Brain microvascular endothelial cell (primary cell): ENCODE measurements at regions not wholly inside any gene's neighbourhood (a gene's known extent, or its start where the extent isn't known, plus 50 kb on each side); places are given as distances from the start of the nearest gene placed in this dataset.
A peak's percentile ranks its signal among the peaks of the same experiment; 100 is the strongest.

Experiments
- DNase-seq: peaks from one replicate; pipeline ENCODE4 v3.0.0-alpha.2; 2020
- H3K27ac ChIP-seq: fragments of 250-450 bp; sonication (Bioruptor Pico); 2 replicates; pipeline ENCODE4 v1.5.1; 2020; ENCODE audit warnings: mild to moderate bottlenecking, moderate library complexity
- H3K27me3 ChIP-seq: fragments of 250-450 bp; sonication (Bioruptor Pico); replicated peaks from 2 replicates; pipeline ENCODE4 v1.5.1; 2020; ENCODE audit warnings: mild to moderate bottlenecking
- H3K36me3 ChIP-seq: fragments of 250-450 bp; sonication (Bioruptor Pico); replicated peaks from 2 replicates; pipeline ENCODE4 v1.5.1; 2020; ENCODE audit warnings: mild to moderate bottlenecking
- H3K4me3 ChIP-seq: 2 replicates; pipeline ENCODE4 v1.5.1; 2011; ENCODE audit warnings: low read depth, mild to moderate bottlenecking, control low read depth, low read length, moderate library complexity
- CTCF ChIP-seq: IDR thresholded peaks from 2 replicates; pipeline ENCODE4 v1.5.1; 2011; ENCODE audit warnings: low read depth, mild to moderate bottlenecking, moderate library complexity, low read length, control low read depth, inconsistent platforms; ENCODE audit errors: missing control alignments
- in situ Hi-C: cut with HindIII; loops from 2 replicates; pipeline ENCODE4 v1.10.0; 2017; ENCODE audit warnings: low sequenced_read_pairs, low pct_ligation_motif_present

GRCh38 chrX:10893366-10893765 is 217.8 kb upstream of the HCCS start:
- DNase-seq: no peak
- TF ChIP-seq CTCF: no peak
- Histone ChIP-seq H3K36me3 (no peaks in the 10 kb centered on the region), H3K27ac (no peak overlapping the region), H3K27me3 (no peaks in the 10 kb centered on the region), H3K4me3 (no peak overlapping the region)
- in situ Hi-C loops: no loop called here

- no peak for DNase-seq
- Histone ChIP-seq H3K27ac (no peak overlapping the region), H3K4me3 (no peak overlapping the region), H3K36me3 (no peaks in the 10 kb centered on the region), H3K27me3 (no peaks in the 10 kb centered on the region)
- in situ Hi-C loops: no loop called here
- no peak for TF ChIP-seq CTCF
Observed at GRCh38 chrX:10893976-10894375, 217.2 kb upstream of the HCCS start.

- in situ Hi-C loops: no loop called here
- TF ChIP-seq CTCF: no peak
- Histone ChIP-seq H3K27ac (no peak overlapping the region), H3K27me3 (no peaks in the 10 kb centered on the region), H3K36me3 (no peaks in the 10 kb centered on the region), H3K4me3 (no peak overlapping the region)
- DNase-seq: no peak
Observed at GRCh38 chrX:10897768-10898167, 213.4 kb upstream of the HCCS start.

GRCh38 chrX:10900585-10901289 is 210.4 kb upstream of the HCCS start:
- peak; percentile 14 for DNase-seq
- in situ Hi-C loops: no loop called here

GRCh38 chrX:10901290-10901633 is 209.9 kb upstream of the HCCS start:
- in situ Hi-C loops: no loop called here
- no peaks in the 10 kb centered on the region for H3K27me3 ChIP-seq
- DNase-seq: no peak
- H3K36me3 ChIP-seq: no peaks in the 10 kb centered on the region
- no peak for TF ChIP-seq CTCF
- peak overlapping the region; percentile 12 for H3K27ac ChIP-seq
- H3K4me3 ChIP-seq: no peak overlapping the region

More at GRCh38 chrX:10900585-10901289, 210.4 kb upstream of the HCCS start:
- Histone ChIP-seq H3K27ac (peak overlapping the region; percentile 12), H3K27me3 (no peaks in the 10 kb centered on the region), H3K36me3 (no peaks in the 10 kb centered on the region), H3K4me3 (no peak overlapping the region)
- no peak for TF ChIP-seq CTCF

- peak; percentile 31 for DNase-seq
- Histone ChIP-seq H3K36me3 (no peaks in the 10 kb centered on the region), H3K27ac (no peak overlapping the region), H3K4me3 (no peak overlapping the region), H3K27me3 (no peaks in the 10 kb centered on the region)
- no peak for TF ChIP-seq CTCF
- in situ Hi-C loops: no loop called here
Observed at GRCh38 chrX:10902001-10902400, 209.1 kb upstream of the HCCS start.
